ENCODE measurements at regions not wholly inside any gene's neighbourhood (a gene's known extent, or its start where the extent isn't known, plus 50 kb on each side); places are given as distances from the start of the nearest gene placed in this dataset.
A peak's percentile ranks its signal among the peaks of the same experiment; 100 is the strongest.
"Not testable (repeated sequence)": the region's sequence is repeated elsewhere in the genome, so short reads cannot be mapped to it uniquely, and the experiment has no call there.

DNA sequence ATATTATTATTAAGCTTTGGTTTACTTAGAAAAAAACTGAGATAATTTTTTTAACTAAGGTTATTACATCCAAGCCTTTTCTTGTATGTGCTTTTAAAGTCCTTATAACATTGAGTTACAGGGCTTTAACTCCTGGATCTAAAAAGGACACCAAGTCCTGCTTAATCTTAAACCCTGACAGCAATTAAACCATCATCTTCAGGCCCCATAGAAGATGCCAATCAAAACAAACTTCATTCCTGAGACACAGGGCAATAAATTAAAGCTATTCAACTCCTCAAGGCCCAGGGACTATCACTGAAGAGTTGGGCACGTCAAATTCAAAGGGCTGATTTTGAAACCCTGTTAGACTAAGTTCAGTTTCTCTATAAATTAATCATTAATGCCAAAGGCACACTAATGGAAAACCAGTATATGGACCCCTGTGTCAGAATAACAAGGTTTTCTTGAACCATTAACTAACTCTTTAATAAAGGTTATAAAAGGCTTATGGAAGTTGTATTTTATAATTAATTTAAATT lies 1152.6 kb downstream of the NSUN3 start:
- Histone ChIP-seq H3K9me3 (replicated peaks) (peaks cover 9% of the 10 kb centered on the region; the same call in 1 of the 2 replicates), H3K27ac (no peak overlapping the region), H3K36me3 (no peaks in the 10 kb centered on the region), H3K27me3 (no peaks in the 10 kb centered on the region), H3K4me3 (no peak overlapping the region), H3K4me1 (no peaks in the 10 kb centered on the region)
- no peak for DNase-seq

DNA sequence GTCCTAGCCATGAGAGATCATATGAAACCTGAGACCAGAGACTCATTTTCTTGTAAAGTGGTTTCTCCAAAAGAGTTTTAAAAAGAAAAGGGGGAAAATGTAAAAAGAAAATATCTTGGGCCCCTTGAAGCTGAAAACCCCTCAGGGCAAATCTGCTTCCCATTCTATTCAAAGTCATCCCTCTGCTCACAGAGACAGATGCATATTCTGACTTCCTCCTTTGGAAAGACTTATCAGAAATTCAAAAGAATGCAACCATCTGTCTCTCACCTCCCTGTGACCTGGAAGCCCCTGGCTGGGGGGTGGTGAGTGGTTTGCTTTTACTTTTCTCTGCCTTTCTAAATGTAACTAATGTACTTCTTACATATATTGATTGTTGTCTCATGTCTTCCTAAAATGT lies 1154.8 kb downstream of the NSUN3 start:
- H3K36me3 ChIP-seq = no peaks in the 10 kb centered on the region
- H3K27ac ChIP-seq = 0 out of 2 replicates have a peak overlapping the region, but pooled peaks have one; percentile 2
- H3K27me3 ChIP-seq = no peaks in the 10 kb centered on the region

DNA sequence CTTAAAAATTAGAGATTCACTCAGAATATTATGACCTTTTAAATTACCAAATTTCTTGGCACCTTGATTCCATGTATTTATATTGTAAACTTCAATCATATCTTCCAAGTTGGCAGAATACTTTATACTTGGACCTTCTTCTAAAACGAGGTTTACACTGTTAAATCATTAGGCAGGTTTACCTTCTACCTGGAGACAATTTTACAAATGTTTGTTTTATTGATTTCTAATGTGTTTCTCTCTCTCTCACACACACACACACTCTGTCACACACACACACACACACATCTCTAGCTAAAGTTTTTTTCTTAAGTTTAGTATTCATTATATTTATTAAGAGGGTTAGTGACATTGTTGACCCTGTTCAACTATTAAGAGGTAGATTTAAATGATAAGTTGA lies 1155.6 kb downstream of the NSUN3 start:
- no peak overlapping the region for H3K4me3 ChIP-seq
- H3K27ac ChIP-seq = no peak overlapping the region
- H3K36me3 ChIP-seq = no peaks in the 10 kb centered on the region
- peaks cover 9% of the 10 kb centered on the region; the same call in 1 of the 2 replicates for H3K9me3 ChIP-seq (replicated peaks)
- H3K4me1 ChIP-seq = no peaks in the 10 kb centered on the region
- no peaks in the 10 kb centered on the region for H3K27me3 ChIP-seq
- DNase-seq = no peak

More for the DNA sequence above, 1154.8 kb downstream of the NSUN3 start:
- peak; percentile 9 to 58 for DNase-seq
- Histone ChIP-seq H3K4me3 (peak overlapping the region; percentile 6; the same call in 1 of the 2 replicates), H3K9me3 (replicated peaks) (peaks cover 9% of the 10 kb centered on the region; the same call in 1 of the 2 replicates), H3K4me1 (no peaks in the 10 kb centered on the region)

DNA sequence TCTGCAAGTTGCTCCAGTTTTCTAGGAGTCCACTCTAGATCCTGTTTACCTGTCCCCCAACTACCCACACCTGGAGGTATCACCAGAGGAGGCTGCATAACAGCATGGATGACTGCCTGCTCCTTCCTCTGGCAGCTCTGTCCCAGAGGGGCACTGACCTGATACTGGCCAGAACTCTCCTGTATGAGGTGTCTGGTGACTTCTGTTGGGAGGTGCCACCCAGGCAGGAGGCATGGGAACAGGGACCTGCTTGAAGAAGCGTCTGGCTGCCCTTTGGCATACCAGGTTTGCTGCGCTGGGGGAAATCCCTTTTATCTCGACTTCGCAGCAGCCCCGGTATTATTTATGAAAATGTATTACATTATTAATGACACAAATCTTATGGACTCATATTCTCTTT lies 1163.6 kb downstream of the NSUN3 start:
- H3K4me1 ChIP-seq = no peaks in the 10 kb centered on the region
- H3K36me3 ChIP-seq = no peaks in the 10 kb centered on the region
- H3K27me3 ChIP-seq = no peaks in the 10 kb centered on the region
- no peak for DNase-seq
- no peak overlapping the region for H3K27ac ChIP-seq
- no peaks in the 10 kb centered on the region for H3K9me3 ChIP-seq (replicated peaks)
- H3K4me3 ChIP-seq = no peak overlapping the region

DNA sequence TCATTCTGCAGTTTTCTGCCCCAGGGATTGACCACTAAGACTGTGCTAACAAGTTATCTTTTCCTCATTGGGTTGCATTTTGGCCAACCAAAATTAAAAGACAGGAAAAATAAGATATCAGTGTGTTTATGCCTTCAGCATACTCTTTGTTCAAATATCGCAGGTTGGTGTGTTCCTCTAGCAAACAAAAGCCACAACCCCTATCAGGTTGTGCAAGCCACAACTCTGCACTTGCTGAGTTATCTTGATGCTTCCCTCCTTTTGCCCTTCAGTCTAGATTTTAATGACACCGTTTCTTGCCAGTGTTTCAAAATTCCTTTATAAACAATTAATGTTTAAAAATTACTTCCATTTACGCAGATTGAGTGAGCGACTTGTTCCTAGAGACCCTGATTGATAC lies 1164.2 kb downstream of the NSUN3 start:
- Histone ChIP-seq H3K36me3 (no peaks in the 10 kb centered on the region), H3K27me3 (no peaks in the 10 kb centered on the region), H3K4me1 (no peaks in the 10 kb centered on the region), H3K27ac (no peak overlapping the region), H3K9me3 (replicated peaks) (no peaks in the 10 kb centered on the region), H3K4me3 (no peak overlapping the region)
- DNase-seq = no peak

DNA sequence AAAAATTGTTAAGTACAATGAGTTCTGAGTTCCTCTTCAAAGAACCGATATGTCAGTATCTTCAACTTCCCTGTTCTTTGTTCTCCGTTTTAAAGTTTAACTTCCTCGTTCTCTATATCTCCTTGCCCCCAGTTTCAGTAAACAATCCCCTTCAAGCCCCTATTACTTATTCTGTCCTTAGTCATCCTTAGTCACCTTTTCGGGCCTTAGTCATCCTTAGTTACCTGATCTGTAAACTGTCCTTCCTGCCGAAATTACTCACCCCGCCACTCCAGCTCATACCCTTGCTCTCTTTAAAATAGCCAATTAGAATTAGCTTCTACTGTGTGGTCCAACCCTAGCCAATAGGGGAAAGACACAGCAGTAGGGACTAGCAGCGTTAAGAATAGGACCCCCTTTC lies 1165.6 kb downstream of the NSUN3 start:
- H3K36me3 ChIP-seq = no peaks in the 10 kb centered on the region
- no peak overlapping the region for H3K27ac ChIP-seq
- H3K9me3 ChIP-seq (replicated peaks) = no peaks in the 10 kb centered on the region
- H3K27me3 ChIP-seq = no peaks in the 10 kb centered on the region
- no peaks in the 10 kb centered on the region for H3K4me1 ChIP-seq
- no peak overlapping the region for H3K4me3 ChIP-seq
- DNase-seq = no peak

DNA sequence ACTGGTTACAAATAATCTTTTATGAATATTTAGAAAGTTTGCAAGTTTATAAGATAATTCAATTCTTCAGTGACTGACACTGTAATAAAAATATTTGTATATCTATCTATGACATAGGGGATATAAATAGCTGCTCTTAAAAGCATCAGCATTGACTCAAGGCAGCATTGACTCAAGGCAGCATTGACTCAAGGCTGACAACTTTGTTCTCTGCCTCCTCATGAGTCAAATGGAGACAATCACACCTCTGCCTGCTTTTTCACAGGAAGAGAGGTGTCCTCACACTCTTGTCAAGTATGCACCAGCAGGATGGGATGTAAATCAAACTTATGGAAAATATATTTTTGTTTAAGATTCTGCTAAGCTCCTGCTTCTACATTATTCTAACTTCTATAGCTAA lies 1173.1 kb downstream of the NSUN3 start:
- Histone ChIP-seq H3K36me3 (no peaks in the 10 kb centered on the region), H3K4me3 (no peak overlapping the region), H3K4me1 (no peaks in the 10 kb centered on the region), H3K9me3 (replicated peaks) (no peaks in the 10 kb centered on the region), H3K27me3 (no peaks in the 10 kb centered on the region), H3K27ac (no peak overlapping the region)
- DNase-seq = no peak

DNA sequence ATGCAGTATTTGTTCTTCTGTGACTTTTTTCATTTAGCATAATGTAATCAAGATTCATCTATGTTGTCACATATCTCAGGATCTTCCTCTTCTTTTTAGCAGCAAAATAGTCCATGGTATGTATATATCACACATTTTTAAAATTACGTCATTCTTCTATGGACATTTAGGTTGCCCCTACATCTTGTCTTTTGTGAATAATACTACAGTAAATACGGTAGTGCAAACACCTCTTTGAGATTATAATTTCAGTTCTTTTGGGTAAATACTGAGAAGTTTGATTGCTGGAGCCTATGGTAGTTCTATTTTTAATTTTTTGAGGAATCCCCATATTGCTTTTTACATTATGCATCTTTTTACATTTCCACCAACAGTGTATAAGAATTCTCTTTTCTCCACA lies 1174.9 kb downstream of the NSUN3 start:
- Histone ChIP-seq H3K36me3 (no peaks in the 10 kb centered on the region), H3K9me3 (replicated peaks) (no peaks in the 10 kb centered on the region), H3K27me3 (no peaks in the 10 kb centered on the region), H3K4me3 (no peak overlapping the region), H3K27ac (no peak overlapping the region), H3K4me1 (no peaks in the 10 kb centered on the region)
- DNase-seq = no peak

DNA sequence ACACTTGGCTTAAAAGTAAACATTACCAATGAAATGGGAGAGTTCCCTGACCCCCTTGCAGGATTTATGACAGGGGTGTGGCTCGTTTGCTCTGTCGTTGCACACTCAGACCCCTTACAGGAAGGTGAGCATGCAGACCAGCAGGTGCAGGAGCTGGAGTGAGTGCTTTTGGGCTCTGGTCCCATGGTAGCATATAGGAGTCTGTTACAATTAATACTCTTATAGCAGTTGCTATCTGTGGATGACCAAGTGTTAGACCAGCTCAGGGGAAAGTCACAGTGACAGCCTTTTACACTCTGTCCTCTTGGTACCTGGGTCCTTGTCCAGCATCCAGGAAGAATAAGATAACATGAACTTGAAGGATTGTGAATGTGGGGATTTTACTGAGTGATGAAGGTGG lies 1177.5 kb downstream of the NSUN3 start:
- Histone ChIP-seq H3K4me3 (no peak overlapping the region), H3K9me3 (replicated peaks) (no peaks in the 10 kb centered on the region), H3K36me3 (no peaks in the 10 kb centered on the region), H3K27ac (no peak overlapping the region), H3K4me1 (no peaks in the 10 kb centered on the region), H3K27me3 (no peaks in the 10 kb centered on the region)
- DNase-seq = no peak

DNA sequence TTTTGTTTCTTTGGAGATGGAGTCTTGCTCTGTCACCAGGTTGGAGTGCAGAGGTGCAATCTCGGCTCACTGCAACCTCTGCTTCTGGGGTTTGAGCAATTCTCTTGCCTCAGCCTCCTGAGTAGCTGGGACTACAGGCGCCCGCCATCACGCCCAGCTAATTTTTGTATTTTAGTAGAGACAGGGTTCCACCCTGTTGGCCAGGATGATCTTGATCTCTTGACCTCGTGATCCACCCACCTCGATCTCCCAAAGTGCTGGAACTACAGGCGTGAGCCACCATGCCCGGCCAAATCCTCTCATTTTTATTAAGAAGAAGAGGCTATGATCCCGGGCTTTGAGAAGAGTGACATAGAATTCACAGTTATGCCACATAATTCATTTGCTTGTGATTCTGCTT lies 1178.4 kb downstream of the NSUN3 start:
- not testable (repeated sequence) for DNase-seq; H3K9me3 ChIP-seq (replicated peaks)

DNA sequence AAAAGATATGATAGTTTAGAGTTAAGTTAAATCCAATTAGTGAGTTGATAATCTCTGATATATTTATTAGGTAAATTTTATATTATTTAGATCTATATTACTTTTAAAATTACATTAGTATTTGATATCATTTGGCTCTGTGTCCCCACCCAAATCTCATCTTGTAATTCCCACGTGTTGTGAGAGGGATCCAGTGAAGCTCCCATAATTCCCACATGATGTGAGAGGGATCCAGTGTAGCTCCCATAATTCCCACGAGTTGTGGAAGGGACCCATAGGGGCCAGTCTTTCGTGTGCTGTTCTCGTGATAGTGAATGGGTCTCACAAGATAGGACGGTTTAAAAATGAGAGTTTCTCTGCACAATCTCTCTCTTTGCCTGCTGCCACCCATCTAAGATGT lies 1183.6 kb downstream of the NSUN3 start:
- no peaks in the 10 kb centered on the region for H3K27me3 ChIP-seq
- H3K36me3 ChIP-seq = no peaks in the 10 kb centered on the region
- H3K4me1 ChIP-seq = no peaks in the 10 kb centered on the region
- no peak for DNase-seq
- no peak overlapping the region for H3K27ac ChIP-seq
- H3K4me3 ChIP-seq = no peak overlapping the region
- no peaks in the 10 kb centered on the region for H3K9me3 ChIP-seq (replicated peaks)

More for the DNA sequence above, 1178.4 kb downstream of the NSUN3 start:
- not testable (repeated sequence) for H3K36me3 ChIP-seq, H3K27ac ChIP-seq, H3K4me1 ChIP-seq, H3K4me3 ChIP-seq, H3K27me3 ChIP-seq

DNA sequence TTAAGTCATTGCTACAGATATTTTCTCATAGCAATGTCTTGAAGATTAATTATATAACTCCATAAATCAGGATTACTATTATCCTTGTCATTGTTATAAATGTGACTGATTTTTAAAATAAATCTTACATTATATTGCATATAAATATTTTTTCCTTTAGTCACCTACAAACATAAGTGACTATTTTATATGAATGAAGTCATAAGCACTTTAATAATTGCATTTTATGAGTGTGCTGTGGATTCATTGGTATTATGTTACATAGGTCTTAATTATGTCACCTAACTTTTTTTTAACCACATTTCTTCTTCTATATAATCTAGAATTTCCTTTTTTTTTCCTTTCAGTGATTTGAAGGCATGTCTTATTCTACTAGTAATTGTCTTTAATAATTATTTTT lies 1191.2 kb downstream of the NSUN3 start:
- H3K27ac ChIP-seq = no peak overlapping the region

DNA sequence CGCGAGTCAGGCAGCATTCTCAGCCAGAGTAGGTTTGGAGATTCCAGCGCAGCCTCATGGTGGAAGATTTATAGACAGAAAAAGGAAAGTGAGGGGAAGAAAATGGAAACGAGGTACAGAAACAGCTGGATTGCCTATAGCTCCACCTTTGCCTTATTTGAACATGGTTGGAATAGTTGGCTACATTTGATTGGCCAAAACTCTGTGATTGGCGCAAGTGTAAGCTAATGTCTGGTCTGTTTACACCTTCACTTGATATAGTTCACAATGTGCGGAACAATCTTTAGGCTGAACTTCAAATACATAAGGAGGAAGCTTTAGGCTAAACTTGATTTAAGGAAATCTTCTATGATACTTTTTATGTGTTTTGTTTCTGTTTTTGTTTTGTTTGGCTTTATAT lies 1191.9 kb downstream of the NSUN3 start:
- no peaks in the 10 kb centered on the region for H3K9me3 ChIP-seq (replicated peaks)
- no peak overlapping the region for H3K4me3 ChIP-seq
- peak in 1 of 2 experiments; percentile 7 for DNase-seq
- no peaks in the 10 kb centered on the region for H3K4me1 ChIP-seq
- no peaks in the 10 kb centered on the region for H3K36me3 ChIP-seq
- H3K27me3 ChIP-seq = no peaks in the 10 kb centered on the region
- H3K27ac ChIP-seq = no peak overlapping the region

More for the DNA sequence above, 1191.2 kb downstream of the NSUN3 start:
- Histone ChIP-seq H3K4me3 (no peak overlapping the region), H3K36me3 (no peaks in the 10 kb centered on the region), H3K4me1 (no peaks in the 10 kb centered on the region), H3K27me3 (no peaks in the 10 kb centered on the region), H3K9me3 (replicated peaks) (no peaks in the 10 kb centered on the region)
- no peak for DNase-seq

DNA sequence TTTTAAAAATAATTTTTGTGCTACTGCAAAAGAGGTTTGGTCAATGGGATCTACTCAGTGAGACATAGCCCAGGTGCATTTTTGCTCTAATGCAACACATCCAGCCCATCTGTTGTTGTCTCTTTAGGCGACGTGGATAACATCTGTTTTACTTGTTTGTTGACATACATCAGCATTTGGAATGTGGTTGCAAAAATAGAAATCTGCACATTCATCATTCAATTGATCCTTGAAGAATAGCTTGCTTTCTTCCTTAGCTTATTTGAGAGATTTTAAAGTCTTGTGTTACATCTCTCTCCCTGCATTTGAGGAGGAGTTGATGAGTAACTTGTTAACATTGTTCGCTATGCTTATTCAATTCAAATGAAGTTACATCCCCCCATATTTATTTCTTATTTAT lies 1202.3 kb downstream of the NSUN3 start:
- no peak overlapping the region for H3K27ac ChIP-seq
- H3K36me3 ChIP-seq = no peaks in the 10 kb centered on the region
- DNase-seq = peak in 1 of 2 experiments; percentile 27
- no peaks in the 10 kb centered on the region; the same call in 1 of the 2 replicates for H3K4me1 ChIP-seq
- H3K27me3 ChIP-seq = no peaks in the 10 kb centered on the region
- no peak overlapping the region for H3K4me3 ChIP-seq
- no peaks in the 10 kb centered on the region for H3K9me3 ChIP-seq (replicated peaks)

DNA sequence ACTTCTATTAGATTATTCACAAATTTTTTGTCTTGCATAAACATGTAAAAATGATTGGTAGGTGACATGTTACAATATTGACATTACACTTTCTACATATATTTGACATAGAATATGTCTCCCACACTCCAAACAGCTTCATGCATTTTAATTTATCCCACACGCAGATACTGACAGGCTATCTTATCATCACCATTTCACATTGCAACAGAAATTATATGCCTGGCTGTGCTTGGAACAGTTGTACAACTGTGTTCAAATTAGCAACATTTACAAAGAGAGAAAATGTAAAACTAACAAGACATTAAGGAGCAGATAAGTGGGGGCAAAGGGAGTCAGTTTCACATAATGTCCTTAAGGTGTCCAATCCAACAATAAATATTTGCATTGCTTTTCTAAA lies 1208.5 kb downstream of the NSUN3 start:
- no peak overlapping the region for H3K27ac ChIP-seq
- H3K9me3 ChIP-seq (replicated peaks) = no peaks in the 10 kb centered on the region
- H3K4me3 ChIP-seq = no peak overlapping the region
- no peaks in the 10 kb centered on the region for H3K27me3 ChIP-seq
- no peaks in the 10 kb centered on the region for H3K4me1 ChIP-seq
- H3K36me3 ChIP-seq = no peaks in the 10 kb centered on the region
- no peak for DNase-seq

DNA sequence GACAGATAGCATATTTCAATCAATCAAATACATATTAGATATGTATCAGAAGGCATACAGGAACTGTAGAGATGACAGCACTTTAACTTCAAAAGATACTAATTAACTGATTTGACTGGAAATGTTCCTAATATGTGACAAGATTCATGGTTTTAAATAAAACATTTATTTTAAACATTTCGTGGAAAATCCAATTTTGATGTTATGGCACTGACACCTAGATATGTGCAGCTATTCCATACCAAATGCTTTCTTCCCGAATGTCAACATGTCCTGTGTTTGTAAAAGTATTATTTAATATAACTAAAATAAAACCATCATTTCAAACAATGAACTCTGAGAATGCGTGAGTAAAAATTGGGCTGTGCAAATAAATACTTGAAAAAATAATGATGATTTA lies 1209.3 kb downstream of the NSUN3 start:
- Histone ChIP-seq H3K4me3 (no peak overlapping the region), H3K27ac (no peak overlapping the region), H3K9me3 (replicated peaks) (no peaks in the 10 kb centered on the region), H3K4me1 (no peaks in the 10 kb centered on the region), H3K36me3 (no peaks in the 10 kb centered on the region), H3K27me3 (no peaks in the 10 kb centered on the region)
- no peak for DNase-seq

Data from SJCRH30 (cell line).